BE2C (cell line): ENCODE measurements at regions not wholly inside any gene's neighbourhood (a gene's known extent, or its start where the extent isn't known, plus 50 kb on each side); places are given as distances from the start of the nearest gene placed in this dataset.

Experiments used
- DNase-seq: peaks from one replicate; pipeline ENCODE4 v3.0.0-alpha.2; 2020
- H3K27me3 ChIP-seq: fragments of 250-450 bp; sonication (Bioruptor Pico); 2 replicates; pipeline ENCODE4 v1.5.1; 2020; ENCODE audit warnings: mild to moderate bottlenecking
- H3K36me3 ChIP-seq: fragments of 250-450 bp; sonication (Bioruptor Pico); 2 replicates; pipeline ENCODE4 v1.5.1; 2020; ENCODE audit warnings: mild to moderate bottlenecking
- H3K4me1 ChIP-seq: fragments of 250-450 bp; sonication (Bioruptor Pico); 2 replicates; pipeline ENCODE4 v1.5.1; 2020
- H3K4me3 ChIP-seq: 2 replicates; pipeline ENCODE4 v1.5.1; 2011; ENCODE audit warnings: low read depth, low read length
- H3K9me3 ChIP-seq: fragments of 250-450 bp; sonication (Bioruptor Pico); 2 replicates; pipeline ENCODE4 v1.5.1; 2020
- TF ChIP-seq, protein P1 (sequence below): IDR thresholded peaks from 2 replicates; pipeline ENCODE4 v1.5.1; 2012; ENCODE audit warnings: mild to moderate bottlenecking, low read depth, low read length

DNA sequence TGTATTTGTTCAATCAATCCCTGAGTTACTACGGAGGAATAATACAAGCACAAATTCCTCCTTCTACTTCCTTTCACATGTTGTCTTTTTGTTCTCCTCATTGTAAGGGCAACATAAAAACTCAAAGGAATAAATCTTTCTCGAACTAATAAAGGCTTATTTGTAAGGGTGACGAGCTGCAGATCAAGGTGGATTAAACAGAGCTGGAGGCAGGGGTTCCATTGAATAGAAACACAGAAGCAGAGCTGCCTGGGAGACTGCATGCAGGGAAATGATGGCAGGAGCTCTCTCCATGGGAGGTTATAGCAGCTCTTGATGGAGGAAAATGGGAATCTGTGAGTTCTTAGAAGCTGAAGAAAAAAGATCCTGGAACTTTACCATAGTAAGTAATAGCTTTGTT lies 160.2 kb downstream of the CYYR1 start:
- Histone ChIP-seq H3K4me3 (no peak overlapping the region), H3K36me3 (no peaks in the 10 kb centered on the region), H3K27me3 (no peaks in the 10 kb centered on the region), H3K4me1 (peaks cover 9% of the 10 kb centered on the region), H3K9me3 (no peaks in the 10 kb centered on the region)
- no peak for DNase-seq
- TF ChIP-seq, protein P1, sequence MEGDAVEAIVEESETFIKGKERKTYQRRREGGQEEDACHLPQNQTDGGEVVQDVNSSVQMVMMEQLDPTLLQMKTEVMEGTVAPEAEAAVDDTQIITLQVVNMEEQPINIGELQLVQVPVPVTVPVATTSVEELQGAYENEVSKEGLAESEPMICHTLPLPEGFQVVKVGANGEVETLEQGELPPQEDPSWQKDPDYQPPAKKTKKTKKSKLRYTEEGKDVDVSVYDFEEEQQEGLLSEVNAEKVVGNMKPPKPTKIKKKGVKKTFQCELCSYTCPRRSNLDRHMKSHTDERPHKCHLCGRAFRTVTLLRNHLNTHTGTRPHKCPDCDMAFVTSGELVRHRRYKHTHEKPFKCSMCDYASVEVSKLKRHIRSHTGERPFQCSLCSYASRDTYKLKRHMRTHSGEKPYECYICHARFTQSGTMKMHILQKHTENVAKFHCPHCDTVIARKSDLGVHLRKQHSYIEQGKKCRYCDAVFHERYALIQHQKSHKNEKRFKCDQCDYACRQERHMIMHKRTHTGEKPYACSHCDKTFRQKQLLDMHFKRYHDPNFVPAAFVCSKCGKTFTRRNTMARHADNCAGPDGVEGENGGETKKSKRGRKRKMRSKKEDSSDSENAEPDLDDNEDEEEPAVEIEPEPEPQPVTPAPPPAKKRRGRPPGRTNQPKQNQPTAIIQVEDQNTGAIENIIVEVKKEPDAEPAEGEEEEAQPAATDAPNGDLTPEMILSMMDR = no peak

GRCh38 chr21:26409735-26410134 lies 163.4 kb downstream of the CYYR1 start:
- DNase-seq = no peak
- H3K9me3 ChIP-seq = no peaks in the 10 kb centered on the region
- H3K36me3 ChIP-seq = no peaks in the 10 kb centered on the region
- no peaks in the 10 kb centered on the region for H3K27me3 ChIP-seq
- H3K4me3 ChIP-seq = peak overlapping the region; percentile 25; the same call in 1 of the 2 replicates
- peaks cover 15% of the 10 kb centered on the region for H3K4me1 ChIP-seq
- TF ChIP-seq, protein P1 = no peak

GRCh38 chr21:26408511-26408910 lies 164.6 kb downstream of the CYYR1 start:
- Histone ChIP-seq H3K27me3 (no peaks in the 10 kb centered on the region), H3K4me1 (peaks cover 15% of the 10 kb centered on the region), H3K4me3 (no peak overlapping the region), H3K9me3 (no peaks in the 10 kb centered on the region), H3K36me3 (no peaks in the 10 kb centered on the region)
- TF ChIP-seq, protein P1 = no peak
- DNase-seq = no peak

- H3K4me1 ChIP-seq = peaks cover 15% of the 10 kb centered on the region
- no peaks in the 10 kb centered on the region for H3K27me3 ChIP-seq
- no peaks in the 10 kb centered on the region for H3K36me3 ChIP-seq
- no peaks in the 10 kb centered on the region for H3K9me3 ChIP-seq
- DNase-seq = no peak
- H3K4me3 ChIP-seq = no peak overlapping the region
- TF ChIP-seq, protein P1 = no peak
These were observed 166.6 kb downstream of the CYYR1 start for GRCh38 chr21:26406526-26406925.

DNA sequence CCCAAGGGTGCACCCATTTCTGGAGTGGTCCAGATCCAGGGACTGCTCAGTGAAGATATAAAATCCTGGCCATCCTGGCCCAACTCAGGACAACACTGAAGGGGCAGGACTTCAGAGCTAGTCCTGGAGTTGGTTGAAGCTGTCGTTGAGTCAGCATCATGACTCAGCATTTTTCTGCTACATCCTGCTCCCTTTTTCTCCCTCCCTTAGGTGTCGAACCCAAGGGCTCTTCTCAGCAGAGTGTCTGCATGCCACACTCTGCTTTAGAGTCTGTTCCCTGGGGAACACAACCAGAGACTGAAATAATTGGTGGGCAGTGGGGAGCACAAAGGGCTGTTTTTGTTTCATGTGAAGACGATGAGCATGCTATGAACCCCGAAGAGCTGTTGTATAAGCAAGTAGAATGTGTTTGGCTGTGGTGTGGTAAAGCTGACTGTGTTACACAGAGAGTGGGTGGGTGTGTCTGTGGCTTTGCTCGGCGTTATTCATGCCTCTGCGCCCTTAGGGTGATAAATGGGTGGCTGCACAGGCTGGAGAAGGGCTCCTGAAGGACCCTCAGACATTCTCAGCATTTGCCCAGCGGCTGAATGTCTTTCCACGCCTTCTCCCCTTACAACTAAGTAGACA lies 167.2 kb downstream of the CYYR1 start:
- H3K4me3 ChIP-seq = no peak overlapping the region
- no peaks in the 10 kb centered on the region for H3K9me3 ChIP-seq
- TF ChIP-seq, protein P1 = no peak
- no peaks in the 10 kb centered on the region for H3K36me3 ChIP-seq
- peak; percentile 34 for DNase-seq
- H3K27me3 ChIP-seq = no peaks in the 10 kb centered on the region
- peaks cover 15% of the 10 kb centered on the region for H3K4me1 ChIP-seq

DNA sequence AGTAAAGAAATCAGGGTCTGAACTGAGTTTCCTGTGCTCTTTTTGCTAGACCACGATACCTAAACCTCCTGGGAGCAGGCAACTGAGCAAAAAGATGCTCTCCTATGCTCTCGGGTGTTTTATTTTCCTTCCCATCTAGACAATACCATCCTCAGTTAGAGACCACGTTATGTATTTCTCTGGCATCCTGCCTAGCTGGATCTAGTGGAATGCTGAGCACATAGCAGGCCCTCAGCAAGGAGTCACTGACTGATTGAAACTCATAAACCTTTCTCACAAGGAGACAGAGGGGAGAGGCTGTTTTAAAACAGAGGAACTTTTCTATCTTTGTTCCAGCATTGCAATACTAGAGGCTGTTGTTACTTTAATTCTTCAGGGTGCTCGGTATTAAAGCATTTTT lies 168.0 kb downstream of the CYYR1 start:
- H3K36me3 ChIP-seq = no peaks in the 10 kb centered on the region
- peaks cover 14% of the 10 kb centered on the region for H3K4me1 ChIP-seq
- no peak overlapping the region for H3K4me3 ChIP-seq
- no peaks in the 10 kb centered on the region for H3K27me3 ChIP-seq
- no peak for DNase-seq
- no peaks in the 10 kb centered on the region for H3K9me3 ChIP-seq
- TF ChIP-seq, protein P1 = no peak
